Muscle layer of duodenum (tissue), 2 donors: ENCODE measurements at regions not wholly inside any gene's neighbourhood (a gene's known extent, or its start where the extent isn't known, plus 50 kb on each side); places are given as distances from the start of the nearest gene placed in this dataset.

Experiments
- H3K27ac ChIP-seq: one replicate; pipeline ENCODE4 v1.7.0; 2013; ENCODE audit warnings: mild to moderate bottlenecking, low read length
- H3K27me3 ChIP-seq: one replicate; pipeline ENCODE4 v1.7.0; 2013; ENCODE audit warnings: low read depth, mild to moderate bottlenecking, control low read depth, low read length
- H3K36me3 ChIP-seq, 2 donors: one replicate each; pipeline ENCODE4 v1.7.0; 2013; ENCODE audit warnings: low read length in 2 of 2, control low read depth in 1 of 2, mild to moderate bottlenecking in 1 of 2; ENCODE audit not compliant: insufficient read depth in 2 of 2, control insufficient read depth in 1 of 2
- H3K4me1 ChIP-seq, 2 donors: one replicate each; pipeline ENCODE4 v1.7.0; 2013; ENCODE audit warnings: low read length in 2 of 2, mild to moderate bottlenecking in 2 of 2, control low read depth in 1 of 2, moderate library complexity in 1 of 2; ENCODE audit not compliant: insufficient read depth in 2 of 2, control insufficient read depth in 1 of 2
- H3K4me3 ChIP-seq, 2 donors: one replicate each; pipeline ENCODE4 v1.7.0; 2013; ENCODE audit warnings: low read length in 2 of 2, low read depth in 1 of 2, mild to moderate bottlenecking in 1 of 2
- H3K9me3 ChIP-seq, 2 donors: one replicate each; pipeline ENCODE4 v1.7.0; 2013; ENCODE audit warnings: low read length in 2 of 2, control low read depth in 1 of 2, mild to moderate bottlenecking in 1 of 2; ENCODE audit not compliant: control insufficient read depth in 1 of 2
- donor health status: healthy.

GRCh38 chr13:82802528-82802927, 1079.7 kb downstream of the SLITRK1 start:
- Histone ChIP-seq H3K27me3 (no peaks in the 10 kb centered on the region), H3K4me3 (no peak overlapping the region), H3K9me3 (peaks cover 0 to 10% of the 10 kb centered on the region in 2 donors), H3K36me3 (no peaks in the 10 kb centered on the region), H3K27ac (no peak overlapping the region), H3K4me1 (no peaks in the 10 kb centered on the region)

GRCh38 chr13:82800391-82800790, 1081.9 kb downstream of the SLITRK1 start:
- no peak overlapping the region for H3K4me3 ChIP-seq
- no peaks in the 10 kb centered on the region for H3K36me3 ChIP-seq
- no peaks in the 10 kb centered on the region for H3K27me3 ChIP-seq
- no peaks in the 10 kb centered on the region for H3K9me3 ChIP-seq
- no peaks in the 10 kb centered on the region for H3K4me1 ChIP-seq
- no peak overlapping the region for H3K27ac ChIP-seq

GRCh38 chr13:82797876-82798275, 1084.4 kb downstream of the SLITRK1 start:
- H3K36me3 ChIP-seq: no peaks in the 10 kb centered on the region
- no peaks in the 10 kb centered on the region for H3K9me3 ChIP-seq
- no peak overlapping the region for H3K4me3 ChIP-seq
- H3K27ac ChIP-seq: no peak overlapping the region
- no peaks in the 10 kb centered on the region for H3K27me3 ChIP-seq
- H3K4me1 ChIP-seq: no peaks in the 10 kb centered on the region

- Histone ChIP-seq H3K27ac (no peak overlapping the region), H3K9me3 (no peaks in the 10 kb centered on the region), H3K4me3 (no peak overlapping the region), H3K4me1 (no peaks in the 10 kb centered on the region), H3K27me3 (no peaks in the 10 kb centered on the region), H3K36me3 (no peaks in the 10 kb centered on the region)
Observed at GRCh38 chr13:82791035-82791434, 1091.2 kb downstream of the SLITRK1 start.

GRCh38 chr13:82772816-82773215, 1109.5 kb downstream of the SLITRK1 start:
- H3K36me3 ChIP-seq: no peaks in the 10 kb centered on the region
- H3K27me3 ChIP-seq: no peaks in the 10 kb centered on the region
- H3K4me1 ChIP-seq: no peaks in the 10 kb centered on the region
- H3K4me3 ChIP-seq: no peak overlapping the region
- H3K27ac ChIP-seq: no peak overlapping the region
- H3K9me3 ChIP-seq: peaks cover 0 to 2% of the 10 kb centered on the region in 2 donors

GRCh38 chr13:82766732-82767321, 1115.4 kb downstream of the SLITRK1 start:
- Histone ChIP-seq H3K27me3 (no peaks in the 10 kb centered on the region), H3K27ac (no peak overlapping the region), H3K9me3 (peaks cover 0 to 6% of the 10 kb centered on the region in 2 donors), H3K4me3 (no peak overlapping the region), H3K4me1 (no peaks in the 10 kb centered on the region), H3K36me3 (no peaks in the 10 kb centered on the region)

GRCh38 chr13:82758044-82758443, 1124.2 kb downstream of the SLITRK1 start:
- Histone ChIP-seq H3K4me3 (no peak overlapping the region), H3K27me3 (no peaks in the 10 kb centered on the region), H3K9me3 (no peaks in the 10 kb centered on the region), H3K4me1 (no peaks in the 10 kb centered on the region), H3K36me3 (no peaks in the 10 kb centered on the region), H3K27ac (no peak overlapping the region)

GRCh38 chr13:82751206-82751605, 1131.1 kb downstream of the SLITRK1 start:
- Histone ChIP-seq H3K4me3 (no peak overlapping the region), H3K36me3 (no peaks in the 10 kb centered on the region), H3K4me1 (no peaks in the 10 kb centered on the region), H3K27ac (no peak overlapping the region), H3K9me3 (no peaks in the 10 kb centered on the region), H3K27me3 (no peaks in the 10 kb centered on the region)

- no peaks in the 10 kb centered on the region for H3K27me3 ChIP-seq
Observed at GRCh38 chr13:82749551-82749950, 1132.7 kb downstream of the SLITRK1 start.

GRCh38 chr13:82747958-82748357, 1134.3 kb downstream of the SLITRK1 start:
- no peaks in the 10 kb centered on the region for H3K4me1 ChIP-seq
- no peak overlapping the region for H3K4me3 ChIP-seq
- no peak overlapping the region for H3K27ac ChIP-seq
- no peaks in the 10 kb centered on the region for H3K36me3 ChIP-seq
- H3K27me3 ChIP-seq: no peaks in the 10 kb centered on the region
- H3K9me3 ChIP-seq: no peaks in the 10 kb centered on the region

More at GRCh38 chr13:82749551-82749950, 1132.7 kb downstream of the SLITRK1 start:
- no peak overlapping the region for H3K4me3 ChIP-seq
- no peaks in the 10 kb centered on the region for H3K9me3 ChIP-seq
- no peaks in the 10 kb centered on the region for H3K36me3 ChIP-seq
- H3K4me1 ChIP-seq: no peaks in the 10 kb centered on the region
- no peak overlapping the region for H3K27ac ChIP-seq

- no peaks in the 10 kb centered on the region for H3K9me3 ChIP-seq
- no peaks in the 10 kb centered on the region for H3K4me1 ChIP-seq
- H3K27me3 ChIP-seq: no peaks in the 10 kb centered on the region
- no peak overlapping the region for H3K4me3 ChIP-seq
- H3K27ac ChIP-seq: no peak overlapping the region
- H3K36me3 ChIP-seq: no peaks in the 10 kb centered on the region
Observed at GRCh38 chr13:82747291-82747690, 1135.0 kb downstream of the SLITRK1 start.

- Histone ChIP-seq H3K36me3 (no peaks in the 10 kb centered on the region), H3K27me3 (no peaks in the 10 kb centered on the region), H3K4me3 (no peak overlapping the region), H3K9me3 (peaks cover 3 to 6% of the 10 kb centered on the region in 2 donors), H3K4me1 (no peaks in the 10 kb centered on the region), H3K27ac (no peak overlapping the region)
Observed at GRCh38 chr13:82740442-82740841, 1141.8 kb downstream of the SLITRK1 start.
